ENCODE measurements at regions not wholly inside any gene's neighbourhood (a gene's known extent, or its start where the extent isn't known, plus 50 kb on each side); places are given as distances from the start of the nearest gene placed in this dataset.
A peak's percentile ranks its signal among the peaks of the same experiment; 100 is the strongest.
"Not testable (repeated sequence)": the region's sequence is repeated elsewhere in the genome, so short reads cannot be mapped to it uniquely, and the experiment has no call there.

DNA sequence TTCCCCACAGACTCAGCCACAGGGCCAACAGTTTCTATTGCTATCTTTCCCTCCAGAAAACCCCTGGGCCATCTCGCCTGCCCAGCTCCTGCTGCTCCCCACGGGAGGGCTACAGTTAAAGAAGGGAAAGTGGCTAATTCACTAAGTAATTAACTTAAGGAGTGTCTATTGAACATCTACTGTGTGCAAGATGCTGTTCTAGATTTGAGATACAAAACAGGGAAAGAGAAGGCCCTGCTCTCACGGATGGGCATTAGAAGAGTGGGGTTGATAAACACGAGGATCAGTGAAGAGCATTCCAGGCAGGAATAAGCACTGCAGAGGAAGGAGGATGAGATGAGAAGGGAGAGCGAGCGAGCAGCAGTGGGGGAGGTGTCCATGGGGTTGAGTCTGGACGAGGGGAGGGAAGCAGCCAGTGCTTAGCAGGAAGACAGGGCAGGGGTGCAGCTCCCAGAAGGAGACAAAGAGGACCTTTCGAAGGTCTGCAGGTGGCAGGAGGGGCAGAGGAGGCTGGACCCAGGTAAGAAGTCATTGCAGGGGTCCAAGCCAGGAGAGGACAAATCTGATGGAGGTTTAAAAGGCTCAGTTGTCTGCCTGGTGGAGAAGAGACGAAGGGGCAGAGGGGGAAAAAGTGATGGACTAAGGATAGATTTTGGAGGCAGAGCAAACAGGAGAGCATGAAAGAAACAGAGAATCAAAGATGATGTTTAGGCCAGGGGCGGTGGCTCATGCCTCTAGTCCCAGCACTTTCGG lies 64.7 kb downstream of the KLF15 start:
- DNase-seq (ENCODE audit: low read depth in 2 of 2): no peak

DNA sequence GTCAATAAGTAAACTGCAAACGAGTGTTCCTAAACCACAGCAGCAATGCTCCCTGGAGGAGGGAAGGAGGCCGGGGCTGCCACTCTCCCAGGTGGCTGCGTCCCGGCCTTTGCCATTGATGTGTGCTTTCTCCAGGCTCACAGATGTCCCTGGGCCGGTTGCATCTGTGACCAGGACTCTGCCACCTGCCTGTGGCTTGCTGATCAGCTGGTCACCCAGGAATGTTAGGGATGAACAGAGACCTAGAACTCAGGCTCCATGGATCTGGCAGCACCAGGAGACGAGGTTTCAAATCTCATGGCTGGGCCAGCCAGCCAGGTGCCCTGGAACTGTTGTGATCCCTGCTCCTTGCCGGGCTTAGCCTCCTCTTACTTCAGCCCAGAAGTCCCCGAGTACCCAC lies 65.7 kb downstream of the KLF15 start:
- no peak for DNase-seq (ENCODE audit: low read depth in 2 of 2)

DNA sequence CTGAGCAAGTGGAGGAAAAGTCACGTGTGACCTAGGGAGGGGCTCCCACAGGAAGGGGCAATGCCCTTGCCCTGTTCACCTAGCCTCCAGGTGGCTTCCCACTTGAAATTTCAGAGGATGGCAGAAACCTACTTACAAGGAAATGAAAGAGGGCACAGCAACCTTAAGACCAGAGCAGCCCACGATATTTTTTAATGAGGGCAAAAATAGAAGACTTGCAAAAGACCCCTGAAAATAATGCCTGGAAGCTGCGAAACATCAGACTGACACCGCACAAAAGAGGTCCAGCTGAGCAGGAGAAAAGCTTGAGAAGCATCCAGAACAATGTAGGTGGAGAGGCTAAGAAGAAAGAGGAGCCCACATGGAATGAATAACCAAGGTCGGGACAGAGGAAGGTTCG lies 66.1 kb downstream of the KLF15 start:
- DNase-seq (ENCODE audit: low read depth in 2 of 2): no peak

DNA sequence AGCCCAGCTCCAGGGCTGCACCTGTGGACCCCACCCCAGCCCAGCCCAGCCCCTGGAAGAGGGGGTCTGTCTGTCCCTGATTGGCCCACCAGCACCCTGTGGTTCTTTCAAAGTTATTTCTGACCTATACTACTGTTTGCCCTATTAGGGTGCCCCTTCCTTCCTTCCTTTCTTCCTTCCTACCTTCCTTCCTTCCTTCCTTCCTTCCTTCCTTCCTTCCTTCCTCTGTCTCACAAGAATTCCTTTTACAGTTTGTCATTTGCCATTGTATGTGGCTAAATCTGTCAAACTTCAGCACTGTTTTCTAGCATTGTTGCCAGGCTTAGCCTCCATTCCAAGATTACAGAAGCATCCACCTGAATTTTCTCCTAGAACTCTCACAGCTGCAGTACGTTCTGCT lies 66.9 kb downstream of the KLF15 start:
- no peak for DNase-seq (ENCODE audit: low read depth in 2 of 2)

DNA sequence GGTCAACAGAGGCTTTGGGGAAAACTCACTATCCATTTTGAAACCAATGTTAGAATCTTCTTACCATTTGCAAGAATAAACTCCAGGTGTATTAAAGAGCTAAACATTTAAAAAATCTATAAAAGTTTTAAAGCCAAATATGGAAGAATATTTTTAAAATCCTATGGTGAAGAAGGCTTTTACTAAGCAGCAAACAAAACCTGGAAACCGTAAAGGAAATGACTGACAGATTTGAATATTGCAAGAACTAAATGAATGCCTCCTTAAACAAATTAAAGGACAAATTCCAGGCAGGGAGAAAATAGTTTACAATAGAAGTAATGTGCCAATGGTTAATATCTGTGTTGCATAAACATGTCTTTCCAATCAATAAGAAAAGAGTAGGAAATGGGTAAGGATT lies 68.1 kb downstream of the KLF15 start:
- no peak for DNase-seq (ENCODE audit: low read depth in 2 of 2)

DNA sequence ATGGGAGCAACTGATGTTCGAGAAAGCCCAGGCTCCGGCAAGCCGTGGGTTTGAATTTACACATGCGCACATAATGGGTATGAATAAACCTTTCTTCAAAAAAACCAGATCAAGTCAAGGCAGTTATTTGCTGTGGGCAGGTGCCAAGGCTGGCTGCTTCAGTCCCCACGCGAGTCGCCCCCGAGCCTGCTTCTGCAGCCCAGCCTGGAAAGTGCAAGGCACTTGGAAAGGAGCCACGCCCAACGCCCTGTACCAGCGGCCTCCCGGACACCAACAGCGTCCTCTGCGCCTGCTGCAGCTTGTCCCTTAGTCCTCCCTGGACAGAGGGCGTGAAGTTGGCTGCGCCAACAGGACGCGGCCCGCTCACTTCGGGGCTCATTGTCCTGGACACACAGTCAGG lies 68.9 kb downstream of the KLF15 start:
- no peak for DNase-seq (ENCODE audit: low read depth in 2 of 2)

DNA sequence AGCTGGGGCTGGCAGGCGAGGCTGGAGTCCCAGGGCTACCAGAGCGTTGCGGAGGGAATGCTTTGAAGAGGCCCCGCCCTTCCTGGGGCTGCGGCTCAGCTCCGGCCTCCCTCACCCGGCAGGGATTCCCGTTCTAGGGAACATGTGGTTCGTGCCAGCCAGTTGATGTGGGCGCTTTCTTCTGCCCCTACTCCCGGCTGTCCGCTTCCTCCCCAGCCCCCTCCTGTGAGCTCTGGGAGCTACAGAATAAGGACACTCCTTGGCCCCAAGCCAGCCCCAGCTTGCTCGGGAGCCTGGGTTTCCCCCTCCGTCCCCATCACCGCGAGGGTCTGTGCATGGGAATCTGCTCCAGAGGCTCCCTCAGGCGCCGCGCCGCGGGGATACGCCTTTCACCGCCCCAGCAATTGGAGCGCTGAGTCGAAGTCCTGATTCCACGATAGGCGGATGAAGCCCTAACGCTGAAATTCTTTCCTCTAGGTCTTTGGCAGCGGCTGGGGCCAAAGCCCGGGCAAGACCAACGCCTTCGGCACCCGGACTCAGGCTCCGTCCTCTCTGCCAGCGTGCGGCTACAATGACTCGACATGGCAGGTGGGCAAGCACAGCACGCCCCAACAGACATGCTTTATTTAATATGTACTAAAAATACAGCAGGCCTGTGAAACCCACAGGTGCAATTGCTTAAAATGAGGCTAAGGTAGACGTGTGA lies 69.5 kb downstream of the KLF15 start:
- DNase-seq (ENCODE audit: low read depth in 2 of 2): no peak

DNA sequence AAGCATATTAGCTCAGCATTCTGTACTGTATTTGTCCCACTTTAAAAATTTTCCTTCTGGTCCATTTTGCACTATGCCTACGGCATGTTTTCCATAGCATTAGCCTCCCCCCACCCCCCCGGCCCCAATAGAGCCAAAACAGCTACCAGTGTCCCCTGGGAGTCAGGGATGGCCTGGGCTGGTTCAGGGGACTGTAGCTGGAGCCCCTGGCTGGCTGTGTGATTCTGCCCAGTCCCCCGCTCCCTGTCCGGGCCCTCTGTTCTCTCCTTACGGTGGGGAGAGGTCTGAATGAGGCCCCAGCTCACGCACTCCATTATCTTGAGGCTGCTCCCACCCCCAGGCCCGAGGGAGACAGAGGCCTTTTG lies 70.1 kb downstream of the KLF15 start:
- DNase-seq (ENCODE audit: low read depth in 2 of 2): no peak

DNA sequence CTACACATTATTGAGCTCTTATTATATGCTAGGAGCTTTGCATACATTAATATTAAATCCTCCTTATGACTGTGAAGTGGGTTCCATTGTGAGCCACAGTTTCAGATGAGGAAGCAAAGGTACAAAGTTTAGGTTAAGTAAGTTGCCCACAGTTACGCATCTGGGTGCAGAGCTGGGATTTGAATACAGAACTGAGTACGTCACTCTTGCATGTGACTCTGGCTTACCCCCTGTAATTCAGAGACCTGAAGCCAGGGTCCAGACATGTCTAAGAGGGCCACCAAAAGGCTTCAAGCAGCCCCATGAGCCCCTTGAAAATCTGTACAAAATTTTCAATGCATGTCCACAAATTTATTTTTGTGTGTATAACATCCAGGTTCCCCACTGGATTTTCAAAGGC lies 71.8 kb downstream of the KLF15 start:
- no peak for DNase-seq (ENCODE audit: low read depth in 2 of 2)

DNA sequence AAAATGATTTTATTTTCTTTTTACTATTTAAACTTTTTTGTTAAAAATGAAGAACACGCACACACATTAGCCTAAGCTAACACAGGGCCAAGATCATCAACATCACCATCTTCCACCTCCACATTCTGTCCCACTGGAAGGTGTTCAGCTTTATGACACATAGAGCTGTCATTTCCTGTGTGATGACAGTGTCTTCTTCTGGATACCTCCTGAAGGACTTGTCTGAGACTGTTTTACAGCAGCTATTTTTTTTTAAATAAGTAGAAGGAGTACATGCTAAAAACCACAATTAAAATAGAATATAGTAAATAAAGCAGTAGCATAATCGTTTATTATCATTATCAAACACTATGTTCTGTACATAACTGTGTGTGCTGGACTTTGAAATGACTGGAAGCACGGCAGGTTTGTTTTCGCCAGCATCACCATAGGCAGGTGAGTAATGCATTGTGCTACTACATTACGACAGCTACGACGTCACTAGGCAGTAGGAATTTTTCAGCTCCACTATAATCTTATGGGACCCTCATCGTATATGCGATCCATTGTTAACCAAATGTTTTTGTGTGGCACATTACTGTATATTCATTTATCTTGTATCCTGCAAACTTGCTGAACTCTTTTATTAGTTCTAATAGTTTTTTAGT lies 72.8 kb downstream of the KLF15 start:
- no peak for DNase-seq (ENCODE audit: low read depth in 2 of 2)

DNA sequence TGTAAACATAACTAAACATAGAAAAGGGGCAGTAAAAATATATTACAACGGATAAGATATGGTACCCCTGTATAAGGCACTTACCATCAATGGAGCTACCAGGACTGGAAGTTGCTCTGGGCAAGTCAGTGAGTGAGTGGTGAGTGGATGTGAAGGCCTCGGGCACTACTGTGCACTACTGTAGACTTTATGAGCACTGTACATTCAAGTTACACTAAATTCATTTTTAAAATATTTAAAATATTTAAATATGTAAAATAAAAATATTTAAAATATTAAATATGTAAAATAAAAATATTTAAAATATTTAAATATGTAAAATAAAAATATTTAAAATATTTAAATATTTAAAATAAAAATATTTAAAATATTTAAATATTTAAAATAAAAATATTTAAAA lies 73.6 kb downstream of the KLF15 start:
- DNase-seq (ENCODE audit: low read depth in 2 of 2): not testable (repeated sequence)

DNA sequence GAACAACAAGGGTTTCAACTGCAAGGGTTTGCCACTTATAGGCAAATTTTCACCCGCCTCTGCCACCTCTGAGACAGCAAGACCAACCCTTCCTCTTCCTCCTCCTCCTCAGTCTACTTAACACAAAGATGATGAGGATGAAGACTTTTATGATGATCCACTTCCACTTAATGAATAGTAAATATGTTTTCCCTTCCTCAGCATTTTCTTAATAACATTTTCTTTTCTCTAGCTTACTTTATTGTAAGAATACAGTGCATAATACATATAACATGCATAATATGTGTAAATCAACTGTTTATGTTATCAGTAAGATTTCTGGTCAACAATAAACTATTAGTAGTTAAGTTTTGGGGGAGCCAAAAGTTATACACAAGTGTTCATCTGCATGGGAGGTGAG lies 77.4 kb downstream of the KLF15 start:
- DNase-seq (ENCODE audit: low read depth in 2 of 2): no peak

DNA sequence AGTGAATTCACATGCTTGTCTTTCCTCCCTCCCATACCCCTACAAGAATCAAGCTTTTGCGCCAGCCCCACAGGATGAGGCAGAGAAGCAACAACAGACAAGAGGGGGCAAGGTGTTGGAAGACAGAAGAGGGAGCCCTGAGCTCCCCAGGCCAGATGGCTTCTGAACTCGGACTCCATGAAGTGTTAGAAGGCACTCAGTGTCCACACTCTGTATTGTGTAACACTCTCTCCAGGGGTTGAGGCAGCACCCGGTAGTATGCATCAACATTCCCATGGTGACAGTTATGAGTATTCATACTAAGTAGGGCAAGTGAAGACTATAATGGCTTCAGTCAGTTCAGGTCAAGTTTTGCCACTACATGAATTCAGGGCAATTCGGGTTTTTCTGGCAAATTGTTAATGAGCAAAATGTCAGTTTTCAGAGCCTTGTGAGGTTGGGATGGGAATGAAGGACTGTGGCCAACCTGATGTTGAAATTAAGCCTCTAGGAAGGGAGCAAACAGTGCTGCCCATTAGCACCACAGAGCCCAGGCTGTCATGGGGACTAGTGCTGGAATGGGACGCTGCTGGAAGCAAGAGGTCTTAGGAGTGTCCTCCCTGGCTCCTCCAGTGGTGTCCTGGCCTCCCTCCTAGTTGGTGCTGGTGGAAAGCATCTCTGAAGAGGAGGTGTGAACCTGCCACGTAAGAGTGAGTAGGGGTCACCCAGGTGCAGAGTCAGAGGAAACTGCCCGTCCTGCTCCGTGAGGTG lies 79.4 kb downstream of the KLF15 start:
- DNase-seq (ENCODE audit: low read depth in 2 of 2): no peak

DNA sequence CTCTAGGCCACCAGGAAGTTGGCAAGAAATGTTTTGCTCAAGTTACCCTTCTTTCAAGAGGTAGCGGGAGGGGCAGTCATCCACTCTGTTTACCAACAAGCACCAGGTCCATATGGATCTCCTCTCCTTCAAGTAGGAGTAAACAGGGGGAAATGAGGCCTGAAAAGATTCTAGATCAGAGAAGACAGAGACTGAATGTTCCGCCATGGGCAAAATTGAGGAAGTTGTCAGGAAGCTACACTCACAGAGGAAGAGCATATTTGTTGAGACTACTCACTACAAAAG lies 81.6 kb downstream of the KLF15 start:
- no peak for DNase-seq (ENCODE audit: low read depth in 2 of 2)

DNA sequence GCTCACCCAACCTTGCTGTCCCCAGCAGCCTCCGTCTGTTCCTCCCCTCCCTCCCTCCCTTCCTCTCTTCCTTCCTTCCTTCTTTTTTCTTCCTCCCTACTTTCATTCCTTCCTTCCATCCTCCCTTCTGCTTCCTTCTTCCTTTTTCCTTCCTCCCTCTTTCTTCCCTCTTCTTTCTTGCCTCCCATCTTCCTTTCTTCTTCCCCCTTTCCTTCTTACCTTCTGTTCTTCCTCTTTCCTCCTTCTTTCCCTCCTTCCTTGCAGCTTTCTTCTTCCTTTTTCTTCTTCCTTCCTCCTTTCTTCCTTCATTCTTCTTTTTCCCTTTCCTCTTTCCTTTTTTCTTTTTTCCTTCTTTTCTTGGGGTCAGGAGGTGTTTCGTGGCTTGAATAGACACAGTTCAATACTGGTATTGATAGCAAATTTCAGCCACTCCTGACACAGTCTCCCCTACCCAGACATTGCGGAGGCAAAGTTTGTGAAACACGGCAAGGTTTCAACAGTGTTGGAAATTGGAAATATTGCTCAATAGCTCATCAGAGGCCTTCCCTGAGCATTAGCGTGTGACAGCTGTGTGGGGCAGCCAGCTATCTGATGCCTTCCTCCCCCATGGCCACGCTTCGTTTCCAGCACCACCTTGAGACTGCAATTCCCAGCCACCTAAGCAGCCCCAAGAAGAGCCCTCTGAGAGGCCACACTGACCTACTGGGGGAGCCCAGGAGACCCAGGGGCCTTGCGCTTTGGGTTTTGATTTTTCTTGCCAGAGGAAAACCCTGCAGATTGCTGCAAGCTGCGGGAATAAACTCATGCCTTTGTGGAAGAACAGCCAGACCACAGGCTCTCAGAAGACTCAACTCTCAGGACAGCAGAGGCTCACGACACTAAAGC lies 82.2 kb downstream of the KLF15 start:
- no peak for DNase-seq (ENCODE audit: low read depth in 2 of 2)

DNA sequence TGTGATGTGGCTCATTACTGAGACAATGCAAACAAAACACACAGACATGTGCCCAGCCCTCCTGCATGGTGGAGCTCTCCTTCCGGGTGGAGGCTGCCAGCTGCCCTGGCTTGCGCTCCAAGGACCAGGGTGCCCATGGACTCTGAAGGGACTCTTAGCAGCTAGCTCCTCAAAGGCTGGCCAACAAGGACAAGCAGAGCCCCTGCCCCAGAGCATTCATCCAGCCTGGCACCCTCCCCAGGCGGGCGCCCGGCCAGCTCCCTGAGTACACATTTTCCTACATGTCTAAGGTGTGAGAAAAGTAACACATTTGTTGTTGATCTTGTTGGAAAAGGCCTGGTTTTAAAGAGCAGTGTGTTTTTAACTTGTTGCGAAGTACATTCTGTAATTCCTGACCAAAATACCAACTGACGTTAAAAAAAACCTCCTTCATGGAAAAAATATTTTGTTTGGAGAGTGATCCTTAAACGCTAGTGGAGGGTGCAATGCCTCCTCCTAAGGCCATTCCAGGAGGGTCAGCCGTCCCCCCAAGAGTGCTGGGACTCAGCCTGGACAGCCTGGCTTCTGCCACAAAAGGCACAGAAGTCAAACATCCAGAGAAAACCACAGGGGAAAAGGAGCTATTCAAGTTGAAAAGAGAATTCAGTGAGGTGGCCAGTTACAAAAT lies 86.9 kb downstream of the KLF15 start:
- DNase-seq (ENCODE audit: low read depth in 2 of 2): no peak

DNA sequence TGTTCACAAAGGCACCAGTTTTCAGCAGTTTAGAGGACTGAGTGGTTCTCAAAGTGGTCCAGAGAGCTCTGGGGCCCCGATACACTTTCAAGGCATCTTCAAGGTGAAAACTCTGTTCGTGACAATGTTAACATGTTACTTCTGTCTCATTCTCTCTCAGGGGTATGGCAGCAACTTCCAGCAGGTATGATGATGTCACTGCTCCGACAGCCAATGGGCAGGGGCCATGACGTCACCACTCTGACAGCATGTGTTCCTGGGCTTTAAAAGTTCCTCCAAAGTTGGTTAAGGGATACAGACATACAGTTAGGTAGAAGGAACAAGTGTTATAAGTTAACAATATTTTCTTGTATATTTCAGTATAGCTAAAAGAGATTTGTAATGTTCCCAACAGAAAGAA lies 87.9 kb downstream of the KLF15 start:
- DNase-seq (ENCODE audit: low read depth in 2 of 2): no peak

DNA sequence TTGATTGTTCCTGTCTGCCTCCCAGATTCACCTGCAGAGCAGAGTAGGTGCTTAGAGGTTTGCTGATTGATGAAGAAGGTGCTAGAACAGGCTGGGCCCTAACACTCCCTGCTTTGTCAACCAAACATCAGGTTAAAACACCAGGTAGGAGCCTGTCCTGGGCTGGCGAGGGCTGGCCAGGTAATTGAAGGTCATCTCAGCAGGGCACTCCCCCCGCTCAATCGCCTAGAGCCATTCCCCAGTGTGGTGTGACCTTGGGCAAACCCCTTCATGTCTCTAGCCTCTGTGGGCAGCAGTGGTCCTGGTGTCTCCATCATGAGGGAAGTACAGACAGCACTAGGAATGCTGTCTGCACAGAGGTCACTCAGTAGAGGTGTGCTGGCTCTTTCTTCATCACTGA lies 88.3 kb downstream of the KLF15 start:
- no peak for DNase-seq (ENCODE audit: low read depth in 2 of 2)

DNA sequence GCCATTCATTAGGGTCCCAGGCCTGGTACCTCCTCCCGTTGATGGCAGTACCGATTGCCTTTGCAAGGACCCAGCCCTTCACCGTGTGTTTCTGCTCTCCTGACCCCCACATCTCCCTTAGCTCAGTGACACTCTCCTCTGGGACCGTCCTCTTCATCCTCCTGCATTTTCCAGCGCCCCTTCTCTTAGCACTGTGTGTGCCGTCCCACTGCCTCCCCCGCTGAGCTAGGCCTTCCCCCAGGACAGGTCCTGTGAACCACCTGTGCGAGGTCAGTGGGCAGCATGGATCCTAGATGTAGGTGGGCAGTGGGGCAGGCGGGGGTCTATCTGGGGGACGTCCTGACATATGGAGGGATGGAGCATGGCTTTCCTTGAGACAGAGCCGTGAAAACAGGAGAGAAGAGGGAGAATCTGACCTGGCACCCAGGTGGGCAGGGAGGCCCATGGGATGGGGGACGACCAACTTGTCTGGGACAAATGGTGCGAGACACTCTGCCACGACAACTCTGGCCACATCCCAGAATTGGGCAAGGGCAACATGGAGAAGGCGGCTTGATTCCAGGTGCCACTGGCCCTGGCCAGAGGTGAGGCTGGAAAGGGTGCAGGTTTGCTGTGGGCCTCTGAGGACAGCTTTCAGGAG lies 87.7 kb upstream of the ALDH1L1 start:
- DNase-seq (ENCODE audit: low read depth in 2 of 2): no peak

DNA sequence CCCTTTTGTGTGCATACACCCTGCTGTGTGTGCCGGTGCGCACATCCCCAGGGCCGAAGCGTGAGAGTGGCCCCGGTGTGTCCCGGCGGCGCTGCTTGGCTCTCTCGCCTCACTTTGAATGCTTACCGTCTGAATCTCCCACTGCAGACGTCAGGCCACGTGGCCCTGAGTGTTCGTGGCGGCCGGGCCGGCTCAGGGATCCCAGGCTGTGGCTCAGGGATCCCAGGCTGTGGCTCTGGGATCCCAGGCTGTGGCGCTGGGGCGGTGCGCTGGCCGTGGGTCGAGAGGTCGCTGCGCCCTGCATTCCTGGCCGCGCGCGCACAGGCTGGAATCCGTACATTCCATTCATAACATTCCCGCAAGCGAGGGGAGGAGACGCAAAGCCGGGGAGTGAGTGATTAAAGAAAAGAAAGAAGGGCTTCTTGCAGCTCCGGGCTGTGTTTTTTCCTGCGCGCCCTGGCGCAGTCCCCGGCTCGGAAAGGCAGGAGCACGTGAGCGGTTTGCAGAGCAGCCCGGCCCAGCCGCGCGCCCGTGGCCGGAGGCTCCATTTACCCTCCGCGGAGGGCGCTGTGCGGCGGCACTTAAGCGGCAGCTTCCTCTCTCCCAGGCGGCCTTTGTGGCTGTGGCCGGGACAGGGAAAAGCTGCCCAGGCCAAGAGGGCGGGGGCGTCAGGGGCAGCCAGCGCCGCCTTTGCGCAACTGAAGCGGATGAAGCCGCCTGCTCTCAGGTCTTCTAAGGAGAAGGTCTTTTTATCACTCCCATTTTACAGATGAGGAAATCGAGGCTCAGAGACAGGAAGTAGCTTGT lies 87.0 kb upstream of the ALDH1L1 start:
- DNase-seq (ENCODE audit: low read depth in 2 of 2): peak; percentile 70 to 72
